ENCODE measurements at regions not wholly inside any gene's neighbourhood (a gene's known extent, or its start where the extent isn't known, plus 50 kb on each side); places are given as distances from the start of the nearest gene placed in this dataset.

GRCh38 chr13:47418206-47418920 lies 521.5 kb upstream of the HTR2A start:
- DNase-seq: no peak

GRCh38 chr13:47417485-47417884 lies 520.6 kb upstream of the HTR2A start:
- no peak for DNase-seq

GRCh38 chr13:47415048-47415447 lies 518.2 kb upstream of the HTR2A start:
- no peak for DNase-seq

GRCh38 chr13:47413526-47413925 lies 516.7 kb upstream of the HTR2A start:
- no peak for DNase-seq

GRCh38 chr13:47413112-47413511 lies 516.3 kb upstream of the HTR2A start:
- DNase-seq: no peak

- DNase-seq: no peak
Observed at GRCh38 chr13:47409778-47410177, 512.9 kb upstream of the HTR2A start.

- DNase-seq: no peak
Observed at GRCh38 chr13:47408546-47409319, 511.9 kb upstream of the HTR2A start.

- DNase-seq: no peak
Observed at GRCh38 chr13:47407808-47408207, 511.0 kb upstream of the HTR2A start.

GRCh38 chr13:47399599-47399998 lies 502.7 kb upstream of the HTR2A start:
- no peak for DNase-seq

- no peak for DNase-seq
Observed at GRCh38 chr13:47397739-47398138, 500.9 kb upstream of the HTR2A start.

- no peak for DNase-seq
Observed at GRCh38 chr13:47396915-47397314, 500.1 kb upstream of the HTR2A start.

- DNase-seq: no peak
Observed at GRCh38 chr13:47374741-47375140, 477.9 kb upstream of the HTR2A start.

GRCh38 chr13:47372751-47373150 lies 475.9 kb upstream of the HTR2A start:
- no peak for DNase-seq

- DNase-seq: no peak
Observed at GRCh38 chr13:47351798-47352197, 454.9 kb upstream of the HTR2A start.

GRCh38 chr13:47350334-47351124 lies 453.7 kb upstream of the HTR2A start:
- no peak for DNase-seq

GRCh38 chr13:47349211-47349610 lies 452.4 kb upstream of the HTR2A start:
- no peak for DNase-seq

- no peak for DNase-seq
Observed at GRCh38 chr13:47337781-47338507, 441.1 kb upstream of the HTR2A start.

- DNase-seq: no peak
Observed at GRCh38 chr13:47334173-47334572, 437.3 kb upstream of the HTR2A start.

GRCh38 chr13:47332149-47332548 lies 435.3 kb upstream of the HTR2A start:
- no peak for DNase-seq

GRCh38 chr13:47330031-47330430 lies 433.2 kb upstream of the HTR2A start:
- no peak for DNase-seq

GRCh38 chr13:47327861-47328260 lies 431.0 kb upstream of the HTR2A start:
- DNase-seq: no peak

- no peak for DNase-seq
Observed at GRCh38 chr13:47326061-47326460, 429.2 kb upstream of the HTR2A start.

- no peak for DNase-seq
Observed at GRCh38 chr13:47317356-47317755, 420.5 kb upstream of the HTR2A start.
